PC-9 (cell line): ENCODE measurements at regions not wholly inside any gene's neighbourhood (a gene's known extent, or its start where the extent isn't known, plus 50 kb on each side); places are given as distances from the start of the nearest gene placed in this dataset.

ENCODE experiments used
- CTCF ChIP-seq: fragments of 200-600 bp; sonication (generic); conservative IDR thresholded peaks from 2 replicates; pipeline ENCODE4 v1.6.1; 2017; ENCODE audit warnings: mixed run types, antibody characterized with exemption, mild to moderate bottlenecking, moderate library complexity
- EZH2 ChIP-seq: fragments of 200-600 bp; sonication (generic); IDR thresholded peaks from 2 replicates; pipeline ENCODE4 v1.8.0; 2017; ENCODE audit warnings: antibody characterized with exemption, low read depth

DNA sequence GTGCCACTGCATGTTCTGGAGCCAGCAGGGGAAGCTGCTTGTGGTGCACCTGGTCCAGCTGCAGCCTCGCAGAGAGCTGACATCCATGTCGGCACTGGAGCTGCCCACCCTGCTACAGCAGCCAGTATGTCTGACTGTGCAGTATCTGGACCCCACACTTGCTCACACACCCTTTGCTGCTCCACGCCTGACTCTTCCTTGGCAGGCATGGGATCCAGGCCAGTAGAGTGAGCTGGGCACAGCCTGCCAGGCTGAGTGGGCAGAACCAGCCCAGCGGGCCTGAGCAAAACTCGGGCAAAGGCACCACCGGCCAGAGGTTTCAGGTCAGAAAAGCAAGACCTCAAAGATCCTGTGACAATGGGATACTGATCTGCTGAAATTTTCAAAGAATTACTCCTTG is 690.1 kb downstream of the STPG2 start:
- TF ChIP-seq CTCF = no peak
- no peak for TF ChIP-seq EZH2
